GM04503 (cell line): ENCODE measurements at regions not wholly inside any gene's neighbourhood (a gene's known extent, or its start where the extent isn't known, plus 50 kb on each side); places are given as distances from the start of the nearest gene placed in this dataset.
"Not testable (repeated sequence)": the region's sequence is repeated elsewhere in the genome, so short reads cannot be mapped to it uniquely, and the experiment has no call there.

Experiments
- DNase-seq: peaks from one replicate; pipeline ENCODE4 v3.0.0-alpha.2; 2012; ENCODE audit warnings: low read depth

- DNase-seq = no peak
These were observed 672.3 kb downstream of the UTRN start for GRCh38 chr6:144957236-144957937.

GRCh38 chr6:144969154-144969553 is 684.0 kb downstream of the UTRN start:
- no peak for DNase-seq

DNA sequence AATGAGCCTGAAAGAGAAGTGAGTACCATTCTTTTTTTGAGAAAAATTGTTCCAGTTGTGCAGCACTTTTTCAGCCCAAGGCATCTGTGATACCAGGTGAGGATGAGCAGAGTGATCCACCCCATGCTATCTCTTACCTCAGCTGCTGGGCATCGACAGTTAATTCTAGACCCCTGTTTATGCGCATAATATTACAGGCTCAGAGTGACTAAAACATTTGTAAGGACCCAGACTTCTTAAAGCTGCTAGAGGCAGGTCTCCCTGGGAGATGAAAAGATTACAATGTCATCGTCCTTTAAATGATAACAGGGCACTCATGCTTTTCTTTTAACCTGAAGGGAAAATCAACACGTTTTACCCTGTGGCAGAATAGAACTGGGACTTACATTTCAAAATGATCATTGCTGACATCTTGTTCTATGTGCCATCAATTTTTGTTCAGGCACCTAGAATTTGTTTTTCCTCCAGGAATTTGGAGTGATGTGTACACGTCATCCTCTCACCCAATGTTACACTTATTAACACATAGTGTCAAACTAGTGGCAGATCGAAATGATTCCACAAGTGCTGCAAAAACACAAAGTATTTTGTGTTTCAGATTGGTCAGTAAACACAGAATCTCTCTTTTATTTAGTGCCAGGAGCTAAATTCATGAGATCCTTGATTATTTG is 684.6 kb downstream of the UTRN start:
- no peak for DNase-seq

DNA sequence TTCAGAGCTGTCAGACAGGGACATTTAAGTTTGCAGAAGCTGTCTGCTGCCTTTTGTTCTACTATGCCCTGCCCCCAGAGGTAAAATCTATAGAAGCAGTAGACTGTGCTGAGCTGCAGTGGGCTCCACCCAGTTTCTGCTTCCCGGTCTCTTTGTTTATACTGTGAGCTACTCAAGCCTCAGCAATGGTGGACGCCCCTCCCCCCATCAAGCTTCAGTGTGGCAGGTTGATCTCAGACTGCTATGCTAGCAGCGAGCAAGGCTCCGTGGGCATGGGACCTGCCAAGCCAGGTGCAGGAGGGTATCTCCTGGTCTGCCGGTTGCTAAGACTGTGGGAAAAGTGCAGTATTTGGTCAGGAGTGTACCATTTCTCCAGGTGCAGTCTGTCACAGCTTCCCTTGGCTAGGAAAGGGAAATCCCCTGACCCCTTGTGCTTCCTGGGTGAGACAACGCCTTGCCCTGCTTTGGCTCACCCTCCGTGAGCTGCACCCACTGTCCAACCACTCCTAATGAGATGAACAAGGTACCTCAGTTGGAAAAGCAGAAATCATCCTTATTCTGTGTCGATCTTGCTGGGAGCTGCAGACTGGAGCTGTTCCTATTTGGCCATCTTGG is 692.2 kb downstream of the UTRN start:
- not testable (repeated sequence) for DNase-seq

GRCh38 chr6:144978208-144978607 is 693.1 kb downstream of the UTRN start:
- DNase-seq = no peak

DNA sequence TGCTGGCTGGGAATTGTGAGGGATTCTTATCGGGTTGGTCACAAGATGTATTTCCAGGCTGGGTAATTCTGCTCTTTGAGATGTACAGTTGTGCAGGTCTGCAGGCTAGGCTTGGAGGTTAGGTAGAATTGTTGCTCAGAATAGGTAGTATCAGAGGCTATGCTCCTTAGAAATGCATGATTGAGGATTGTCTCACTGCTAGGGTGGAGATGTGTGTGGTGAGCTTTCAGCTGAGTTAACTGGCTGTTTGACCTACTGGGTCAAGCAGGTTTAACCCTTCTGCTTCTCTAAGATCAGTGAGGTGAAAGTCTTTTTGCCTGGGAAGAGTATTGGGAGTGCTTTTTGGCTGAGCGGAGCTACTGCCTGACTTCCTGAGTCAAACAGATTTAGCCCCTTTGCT is 701.1 kb downstream of the UTRN start:
- DNase-seq = no peak

DNA sequence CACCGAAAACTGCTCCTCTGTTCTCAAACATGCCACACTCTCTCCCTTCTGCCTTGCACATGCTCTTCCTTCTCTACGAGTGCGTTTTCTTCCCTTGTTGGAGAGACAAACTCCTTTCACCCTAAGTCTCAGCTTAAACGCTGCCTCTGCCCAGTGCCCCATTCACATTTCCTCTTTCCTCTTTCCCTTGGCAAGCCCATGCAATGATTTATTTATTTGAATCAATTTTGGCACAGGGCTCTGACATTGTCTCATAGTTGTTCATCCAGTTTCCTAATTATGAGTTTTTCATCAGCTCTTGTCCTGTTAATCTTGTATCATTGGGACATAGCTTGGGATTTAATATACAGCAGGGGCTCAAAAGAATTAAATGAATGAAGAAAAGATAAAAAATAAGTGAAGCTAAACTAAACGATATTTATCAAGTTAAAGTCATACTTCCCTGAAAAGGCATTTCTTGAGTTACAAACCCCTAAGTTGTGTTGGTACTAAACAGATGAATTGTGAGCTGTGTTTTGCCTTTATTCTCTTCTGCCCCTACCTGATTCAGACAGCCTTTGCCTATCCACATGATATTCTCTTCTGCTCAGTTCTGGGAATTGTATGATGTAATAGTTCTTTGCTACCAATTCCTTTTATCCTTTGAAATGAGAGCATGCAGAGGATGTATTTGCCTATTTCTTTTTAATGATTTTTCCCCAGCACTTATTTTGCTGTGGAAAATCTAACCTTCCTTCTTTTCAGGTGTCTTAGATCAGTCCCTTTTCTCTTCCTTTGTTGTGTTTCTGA is 704.4 kb downstream of the UTRN start:
- no peak for DNase-seq

GRCh38 chr6:144990784-144991183 is 705.6 kb downstream of the UTRN start:
- no peak for DNase-seq

DNA sequence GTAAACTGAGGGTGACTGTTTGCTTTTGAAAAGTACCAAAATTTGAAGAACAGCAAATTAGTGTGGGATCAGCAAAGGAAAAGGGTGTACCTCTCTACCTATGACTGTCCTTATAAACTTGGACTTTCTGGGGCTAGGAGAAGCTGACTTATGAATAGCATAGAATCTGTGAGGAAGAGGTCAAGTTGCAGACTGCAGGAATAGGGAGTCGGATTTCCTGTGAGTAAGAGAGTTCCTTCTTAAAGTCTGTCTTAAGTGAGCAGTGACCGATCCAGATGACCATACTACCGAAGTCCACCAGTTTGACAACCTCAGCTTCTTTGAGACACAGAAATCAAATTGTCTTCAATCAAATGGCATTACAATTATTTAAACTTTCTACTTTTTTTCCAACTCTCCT is 708.7 kb downstream of the UTRN start:
- no peak for DNase-seq

- DNase-seq = no peak
These were observed 712.9 kb downstream of the UTRN start for GRCh38 chr6:144997996-144998395.

GRCh38 chr6:144999127-144999526 is 714.0 kb downstream of the UTRN start:
- DNase-seq = no peak

- DNase-seq = no peak
These were observed 718.0 kb downstream of the UTRN start for GRCh38 chr6:145003145-145003544.

DNA sequence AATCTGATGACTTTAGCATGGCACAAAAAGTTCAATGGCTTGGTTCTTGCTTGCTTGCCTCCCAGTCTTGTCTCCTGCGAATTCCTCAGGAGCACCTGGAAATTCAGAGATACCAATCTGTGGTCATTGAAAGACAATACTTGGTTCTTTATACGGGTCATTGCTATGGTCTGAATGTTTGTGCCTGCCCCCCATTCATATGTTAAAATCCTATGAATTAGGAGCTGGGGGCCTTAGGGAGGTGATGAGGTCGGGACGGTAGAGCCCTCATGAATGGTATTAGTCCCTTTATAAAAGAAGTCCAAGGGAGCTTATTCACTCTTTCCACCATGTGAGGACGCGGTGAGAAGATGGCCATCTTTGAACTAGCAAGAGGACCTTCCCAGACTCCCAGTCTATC is 721.8 kb downstream of the UTRN start:
- no peak for DNase-seq

DNA sequence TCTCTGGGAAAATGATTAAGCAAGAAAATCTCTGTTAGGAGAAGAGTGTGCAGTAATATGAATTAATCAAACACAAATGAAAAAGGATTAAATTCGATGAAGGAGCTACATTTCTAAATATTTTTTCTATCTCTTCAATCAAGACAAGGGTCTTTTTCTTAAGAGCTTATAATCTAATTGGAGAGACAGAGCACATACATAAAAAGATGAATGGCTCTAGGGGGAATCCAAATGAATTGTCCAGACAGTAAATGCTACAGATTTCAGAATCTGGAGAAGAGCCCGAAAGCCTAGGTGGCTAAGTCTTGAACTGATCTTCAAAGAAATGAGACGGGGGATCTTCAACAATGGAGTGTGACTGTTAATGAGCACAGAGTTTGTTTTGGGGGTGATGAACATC is 723.6 kb downstream of the UTRN start:
- DNase-seq = no peak

GRCh38 chr6:145009711-145010110 is 724.6 kb downstream of the UTRN start:
- no peak for DNase-seq

GRCh38 chr6:145012039-145012662 is 723.2 kb downstream of the EPM2A start:
- no peak for DNase-seq

- peak; percentile 69 for DNase-seq
These were observed 719.4 kb downstream of the EPM2A start for GRCh38 chr6:145015739-145016558.

GRCh38 chr6:145017051-145017450 is 718.3 kb downstream of the EPM2A start:
- DNase-seq = no peak

DNA sequence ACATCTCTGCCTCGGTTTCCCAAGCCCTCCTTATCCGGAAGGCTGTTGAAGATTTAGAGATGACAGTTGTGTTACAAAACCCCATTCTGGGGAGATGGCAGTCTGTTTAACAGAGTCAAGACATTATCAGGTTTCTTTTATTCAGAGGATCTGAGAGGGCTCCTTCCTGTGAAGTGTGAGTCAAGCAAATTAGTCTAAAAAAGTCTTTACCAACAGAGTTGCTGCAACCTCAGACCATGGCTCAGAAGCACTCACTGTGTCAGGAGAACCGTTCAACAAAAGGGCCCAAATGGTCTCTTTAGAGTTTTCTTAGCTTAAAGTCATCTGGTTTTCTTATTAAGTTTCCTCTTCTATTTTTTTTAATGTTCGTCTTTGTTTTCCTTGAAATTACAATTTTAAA is 717.8 kb downstream of the EPM2A start:
- DNase-seq = no peak

DNA sequence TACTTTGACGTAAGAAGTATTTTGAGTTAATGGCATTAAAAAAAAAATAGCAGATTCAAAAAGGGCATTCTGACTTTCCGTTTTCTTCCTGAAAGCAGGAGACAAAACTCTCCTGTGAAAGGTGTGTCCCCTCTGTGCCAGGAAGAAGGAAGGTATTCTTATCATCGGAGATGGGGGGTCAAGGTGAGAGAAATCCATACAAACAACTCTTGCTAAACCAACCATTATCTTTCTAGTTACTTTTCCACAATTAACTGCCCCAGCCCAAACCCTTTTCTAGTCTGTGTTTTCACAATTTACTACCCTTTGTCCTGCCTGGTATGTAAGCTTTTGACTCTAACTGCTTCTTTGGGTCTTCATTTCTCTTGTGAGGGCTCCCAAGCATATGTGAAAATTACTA is 717.3 kb downstream of the EPM2A start:
- no peak for DNase-seq

- no peak for DNase-seq
These were observed 715.2 kb downstream of the EPM2A start for GRCh38 chr6:145020114-145020513.
